ENCODE measurements at regions not wholly inside any gene's neighbourhood (a gene's known extent, or its start where the extent isn't known, plus 50 kb on each side); places are given as distances from the start of the nearest gene placed in this dataset.

- DNase-seq, result no peak
Measured at GRCh38 chr21:15151385-15152103, 86.7 kb upstream of the NRIP1 start.

DNA sequence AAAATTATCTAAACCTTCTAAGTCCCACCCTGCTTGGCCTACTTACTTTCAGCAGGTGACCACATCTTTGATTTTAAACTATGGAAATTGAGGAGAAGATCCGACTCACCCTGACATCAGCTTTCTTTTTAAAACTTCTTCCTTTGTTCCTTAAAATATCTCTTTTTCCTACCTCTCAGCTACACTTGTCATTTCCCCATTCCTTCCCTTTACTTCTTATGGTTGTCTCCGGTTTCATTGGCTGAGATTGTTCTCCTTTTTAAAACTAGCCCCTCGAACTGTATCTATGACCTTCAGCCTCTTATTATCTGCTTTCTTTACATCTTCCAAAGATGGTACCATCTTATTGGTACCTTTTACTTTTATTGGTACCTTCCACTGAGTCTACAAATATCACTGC, 87.8 kb upstream of the NRIP1 start:
- DNase-seq, result no peak

- DNase-seq, result no peak
Measured at GRCh38 chr21:15159382-15160020, 94.7 kb upstream of the NRIP1 start.

DNA sequence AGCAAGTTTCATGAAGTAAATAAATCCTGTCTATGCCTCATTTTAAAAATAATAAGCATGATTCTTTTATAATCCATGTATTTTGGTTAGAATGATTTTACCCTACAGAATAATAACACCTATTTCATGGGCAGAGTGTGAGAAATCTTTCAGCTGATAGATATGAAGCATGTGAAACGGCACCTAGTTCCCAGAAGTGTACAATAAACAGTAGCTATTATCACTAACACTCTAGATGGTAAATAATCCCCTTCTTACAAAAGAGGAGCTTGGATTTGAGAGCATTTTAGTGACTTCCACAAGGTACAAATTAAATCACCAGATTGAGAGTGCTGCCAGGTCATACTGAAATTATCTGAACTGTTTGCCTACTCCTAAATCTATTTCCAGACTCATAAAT, 95.3 kb upstream of the NRIP1 start:
- DNase-seq, result no peak

DNA sequence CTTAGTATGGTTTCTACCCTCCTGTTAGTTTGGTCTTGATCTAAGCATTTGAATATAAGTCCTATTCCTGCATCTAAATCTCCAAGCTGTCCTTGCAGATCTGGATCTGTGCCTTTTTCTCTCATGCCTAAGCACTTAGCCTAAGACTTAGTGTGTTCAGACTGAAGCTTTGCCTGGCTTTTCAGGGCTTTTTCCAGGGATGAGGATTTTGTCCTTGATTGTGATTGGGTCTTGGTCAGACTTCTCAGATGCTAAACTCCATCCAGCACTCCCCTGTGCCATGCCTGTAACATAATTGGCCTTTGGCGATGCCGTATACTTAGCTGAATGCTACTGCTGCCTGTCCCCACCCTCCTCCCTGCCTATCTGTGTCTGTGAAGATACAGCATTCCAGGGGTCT, 98.1 kb upstream of the NRIP1 start:
- no peak for DNase-seq

DNA sequence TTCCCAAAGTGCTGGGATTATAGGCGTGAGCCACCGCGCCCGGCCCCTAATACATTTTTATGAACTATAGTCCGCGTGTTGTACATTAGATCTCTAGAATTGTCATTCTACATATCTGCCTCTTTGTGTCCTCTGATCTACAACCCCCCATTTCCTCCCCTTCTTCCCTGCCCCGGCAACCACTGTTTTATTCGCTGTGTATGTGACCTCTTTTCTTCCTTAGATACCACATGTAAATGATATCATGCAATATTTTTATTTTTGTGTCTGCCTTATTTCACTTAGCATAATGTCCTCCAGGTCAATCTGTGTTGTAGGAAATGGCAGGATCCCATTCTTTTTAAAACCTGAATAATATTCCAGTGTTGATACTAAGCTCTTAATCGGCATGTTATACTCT, 99.5 kb upstream of the NRIP1 start:
- no peak for DNase-seq

GRCh38 chr21:15164678-15165303, 100.0 kb upstream of the NRIP1 start:
- DNase-seq, result no peak

DNA sequence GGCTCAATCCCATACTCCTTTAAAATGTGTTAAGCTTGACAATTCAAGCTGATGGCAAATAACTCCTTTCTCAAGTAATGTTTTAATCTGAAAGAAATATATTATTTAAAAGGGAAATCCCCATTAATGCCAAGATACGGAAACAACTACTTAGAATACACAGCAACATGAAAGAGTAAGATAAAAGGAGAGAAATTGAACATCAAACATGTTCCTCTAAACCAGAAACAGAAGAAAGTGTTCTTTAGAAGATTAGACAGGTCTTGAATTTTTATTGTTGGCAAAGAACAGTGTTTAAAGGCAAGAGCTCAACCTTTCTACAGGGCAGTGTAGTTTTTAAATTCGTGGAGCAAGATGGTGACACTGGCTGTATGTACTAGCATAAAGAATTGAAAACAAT, 105.8 kb upstream of the NRIP1 start:
- DNase-seq, result no peak

GRCh38 chr21:15171546-15171945, 106.7 kb upstream of the NRIP1 start:
- DNase-seq, result no peak

GRCh38 chr21:15172963-15173362, 108.2 kb upstream of the NRIP1 start:
- DNase-seq, result no peak

- no peak for DNase-seq
Measured at GRCh38 chr21:15174923-15175322, 110.1 kb upstream of the NRIP1 start.

GRCh38 chr21:15182731-15183130, 117.9 kb upstream of the NRIP1 start:
- no peak for DNase-seq

DNA sequence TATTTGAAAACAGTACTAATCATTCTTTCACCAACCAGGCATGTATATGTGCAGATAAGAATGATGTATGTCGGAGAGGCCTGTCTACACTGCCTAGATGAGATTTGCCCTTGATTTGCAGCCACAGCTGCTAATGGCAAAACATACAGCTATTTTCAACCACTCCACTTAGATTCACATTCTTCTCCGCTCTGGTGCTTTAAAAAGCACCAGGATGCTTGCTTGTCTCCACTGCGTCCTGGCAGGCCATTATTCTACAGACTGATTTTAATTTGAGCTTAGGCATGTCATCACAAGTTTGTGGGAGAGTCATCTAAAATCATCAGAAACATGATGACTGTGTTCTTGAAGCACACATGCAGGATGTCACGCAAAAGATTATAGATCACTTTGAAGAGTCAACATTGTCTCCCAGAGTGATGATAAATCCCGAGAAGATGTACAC, 119.0 kb upstream of the NRIP1 start:
- no peak for DNase-seq

DNA sequence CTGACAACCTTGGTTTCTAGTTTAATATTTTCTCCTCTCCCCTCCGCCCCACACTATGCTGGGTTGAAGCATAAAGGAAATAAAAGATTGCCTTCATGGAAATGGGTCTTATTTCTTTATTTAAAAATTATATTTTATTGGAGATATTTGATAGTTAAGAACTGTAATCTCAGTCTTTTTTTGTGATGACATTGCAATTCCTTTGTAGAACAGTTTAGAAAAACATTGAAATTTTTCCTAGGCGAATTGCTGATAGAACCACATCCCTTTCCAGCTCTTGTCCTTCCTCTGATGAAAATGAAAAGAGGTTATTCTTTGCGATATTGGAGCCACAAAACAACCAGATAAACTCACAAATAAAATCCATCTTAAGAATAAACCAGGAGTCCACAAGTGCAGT, 125.6 kb upstream of the NRIP1 start:
- DNase-seq, result no peak

DNA sequence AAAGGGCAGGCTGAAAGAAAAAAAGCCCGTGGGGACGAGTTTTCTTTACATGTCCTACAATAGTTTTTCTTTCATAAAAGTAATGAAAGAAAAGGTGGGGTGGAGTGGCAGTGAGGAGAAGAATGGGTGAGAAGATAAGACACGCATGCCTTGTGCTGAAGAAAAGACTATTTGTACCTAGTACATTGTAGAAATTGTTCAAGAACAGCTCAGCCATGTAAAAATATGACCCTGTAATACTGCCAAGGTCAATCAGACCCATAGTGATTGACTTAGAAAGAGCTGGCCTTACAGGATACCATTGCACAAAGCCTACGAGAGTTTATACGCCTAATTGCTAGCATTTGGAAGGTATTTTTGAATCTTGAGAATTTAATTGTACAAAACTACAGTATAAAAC, 126.0 kb upstream of the NRIP1 start:
- no peak for DNase-seq

- DNase-seq, result no peak
Measured at GRCh38 chr21:15191342-15191741, 126.5 kb upstream of the NRIP1 start.

- DNase-seq, result no peak
Measured at GRCh38 chr21:15192243-15192642, 127.4 kb upstream of the NRIP1 start.

DNA sequence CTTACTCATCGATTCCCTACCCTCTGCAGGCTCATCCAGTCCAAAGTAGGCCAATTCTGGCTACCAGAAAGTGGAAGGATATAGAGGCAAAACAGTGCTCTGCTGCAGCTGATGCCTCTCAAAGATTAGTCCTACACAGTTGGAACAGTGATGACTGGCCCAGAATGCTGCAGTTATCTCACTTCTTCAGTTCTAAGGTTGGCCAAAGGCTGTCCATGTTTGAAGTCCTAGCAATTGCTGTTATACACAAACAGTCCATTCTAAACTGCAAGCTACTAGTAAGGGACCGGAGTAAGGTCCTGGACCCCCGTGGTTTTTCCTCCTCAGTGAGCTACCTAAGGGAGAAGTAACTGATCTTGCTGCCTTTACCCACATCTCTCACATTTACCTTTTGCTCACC, 129.1 kb upstream of the NRIP1 start:
- DNase-seq, result no peak

- DNase-seq, result no peak
Measured at GRCh38 chr21:15195104-15195503, 130.3 kb upstream of the NRIP1 start.

- no peak for DNase-seq
Measured at GRCh38 chr21:15195768-15196167, 131.0 kb upstream of the NRIP1 start.

DNA sequence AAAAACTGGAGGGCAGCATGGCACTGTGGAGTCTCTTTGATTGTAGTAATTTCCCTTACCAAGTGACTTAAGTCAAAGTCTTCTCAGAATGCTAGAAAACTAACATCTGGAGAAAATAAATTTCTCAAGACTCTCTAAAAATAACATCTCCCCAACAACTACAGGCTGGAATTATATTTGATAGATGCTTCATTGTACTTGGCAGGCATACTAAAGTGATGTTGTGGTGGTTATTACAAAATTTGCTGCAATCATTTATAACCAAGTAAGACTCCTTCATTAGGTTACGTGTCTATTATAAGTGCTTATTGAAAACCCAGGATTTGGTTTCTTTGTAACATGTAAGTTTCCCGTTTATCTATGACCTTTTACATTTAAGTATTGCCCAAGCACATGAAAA, 132.9 kb upstream of the NRIP1 start:
- no peak for DNase-seq

DNA sequence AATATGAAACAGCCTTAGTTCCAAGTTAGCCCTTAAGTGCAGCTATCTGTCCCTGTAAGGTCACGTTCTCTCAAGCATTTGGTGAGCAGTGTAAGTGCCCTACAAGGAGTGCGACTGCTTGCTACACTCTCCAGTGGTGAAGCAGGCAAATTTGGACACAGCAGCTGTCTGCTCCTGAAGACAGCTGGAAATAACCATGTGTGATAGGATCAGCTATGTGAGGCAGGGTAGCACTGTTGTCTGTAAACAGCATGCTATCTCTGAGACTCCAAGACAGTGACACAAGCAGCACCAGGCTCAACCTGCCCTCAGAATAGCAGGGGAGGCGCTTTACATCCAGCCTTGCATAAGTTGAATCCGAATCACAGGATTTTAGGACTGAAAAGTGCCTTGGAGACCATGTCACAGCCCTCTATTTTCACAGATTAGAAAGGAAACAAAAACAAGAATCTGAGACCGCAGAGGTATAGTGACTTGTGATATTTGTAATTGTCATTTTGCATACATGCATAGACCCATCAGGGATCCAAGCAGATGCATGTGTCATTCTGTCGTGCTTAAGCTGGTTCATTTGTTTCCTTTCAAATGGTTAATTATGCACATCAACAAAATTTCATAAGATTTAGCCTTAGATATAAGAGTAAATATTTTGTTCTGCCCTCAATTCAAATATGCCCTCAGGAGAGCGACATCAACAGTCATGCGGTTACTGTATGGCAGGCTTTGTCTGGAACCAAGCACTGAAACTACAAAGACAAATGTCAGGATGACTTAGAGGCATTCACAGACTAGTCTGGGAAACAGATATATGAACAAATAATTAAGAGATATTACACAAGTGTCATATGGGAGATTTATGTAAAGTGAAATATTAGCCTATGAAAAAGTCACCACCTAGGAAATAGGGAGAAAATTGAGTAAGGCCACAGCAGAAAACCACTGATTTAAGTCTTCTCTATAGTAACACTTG, 134.9 kb upstream of the NRIP1 start:
- no peak for DNase-seq

GRCh38 chr21:15203740-15204139, 138.9 kb upstream of the NRIP1 start:
- DNase-seq, result no peak

Measured in NCI-H1436 (cell line).